Renal cortex interstitium (tissue), 11 donors: ENCODE measurements at regions not wholly inside any gene's neighbourhood (a gene's known extent, or its start where the extent isn't known, plus 50 kb on each side); places are given as distances from the start of the nearest gene placed in this dataset.
A peak's percentile ranks its signal among the peaks of the same experiment; 100 is the strongest.
"Not testable (repeated sequence)": the region's sequence is repeated elsewhere in the genome, so short reads cannot be mapped to it uniquely, and the experiment has no call there.

Experiments
- DNase-seq, 11 donors: peaks; one replicate each; pipeline ENCODE4 v3.0.0-alpha.2; 2013; ENCODE audit warnings: low read depth in 9 of 11, low spot score in 4 of 11; ENCODE audit errors: extremely low read depth in 1 of 11

DNA sequence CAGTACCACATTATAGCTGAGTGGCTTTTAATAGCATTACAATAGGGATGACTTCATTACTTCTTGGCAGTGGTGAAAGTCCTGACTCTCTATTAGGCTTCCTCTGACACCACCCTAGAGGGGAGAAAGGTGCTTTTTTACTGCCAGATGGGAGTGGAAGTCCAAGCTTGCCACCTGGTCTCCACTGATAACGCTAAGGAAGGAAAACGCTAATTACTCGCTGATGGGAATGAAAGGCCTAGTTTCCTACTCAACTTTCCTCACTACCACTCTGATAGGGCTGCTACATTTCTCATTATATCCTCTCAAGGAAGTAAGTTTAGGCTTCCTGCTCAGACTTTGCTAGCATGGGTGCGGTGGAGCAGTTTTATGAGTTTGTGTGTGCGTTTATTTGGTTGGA is 62.3 kb upstream of the PAGE3 start:
- DNase-seq: no peak

DNA sequence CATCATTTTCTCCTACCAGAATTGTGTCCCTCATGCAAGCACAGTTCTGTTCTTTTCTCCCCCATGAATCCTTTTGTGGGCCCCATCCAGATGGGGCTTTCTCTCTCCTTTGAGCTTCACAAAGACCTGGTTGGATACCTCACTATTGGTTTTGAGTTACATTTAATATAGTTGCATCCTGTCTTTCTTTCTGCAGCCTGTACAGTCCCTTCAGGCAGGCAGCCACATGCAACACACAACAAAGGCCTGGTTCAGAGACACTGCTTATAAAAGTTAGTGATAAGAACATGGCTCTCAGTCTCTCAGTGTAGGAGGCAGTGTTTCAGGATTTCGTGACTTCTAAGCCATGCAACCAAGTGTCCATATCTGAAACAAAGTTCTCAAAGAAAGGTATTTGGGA is 70.6 kb upstream of the PAGE3 start:
- DNase-seq: no peak

DNA sequence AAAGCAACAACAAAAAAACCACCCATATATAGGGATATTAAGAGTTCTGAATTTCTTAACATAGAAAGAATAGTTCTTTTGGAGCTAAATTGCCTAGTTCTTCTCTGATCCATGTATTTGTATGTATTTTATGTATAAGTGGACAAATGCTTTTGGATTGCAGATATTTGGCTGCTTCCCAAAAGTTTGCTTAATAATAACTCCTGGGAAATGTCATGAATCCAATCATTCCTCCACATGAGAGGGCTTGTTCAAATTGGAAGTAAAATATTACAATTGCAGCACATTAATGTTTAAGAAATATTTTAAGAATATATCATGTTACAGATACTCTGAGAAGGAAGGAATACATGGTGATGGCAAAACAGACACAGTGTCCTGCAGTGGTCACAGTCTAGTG is 71.5 kb upstream of the PAGE3 start:
- no peak for DNase-seq

DNA sequence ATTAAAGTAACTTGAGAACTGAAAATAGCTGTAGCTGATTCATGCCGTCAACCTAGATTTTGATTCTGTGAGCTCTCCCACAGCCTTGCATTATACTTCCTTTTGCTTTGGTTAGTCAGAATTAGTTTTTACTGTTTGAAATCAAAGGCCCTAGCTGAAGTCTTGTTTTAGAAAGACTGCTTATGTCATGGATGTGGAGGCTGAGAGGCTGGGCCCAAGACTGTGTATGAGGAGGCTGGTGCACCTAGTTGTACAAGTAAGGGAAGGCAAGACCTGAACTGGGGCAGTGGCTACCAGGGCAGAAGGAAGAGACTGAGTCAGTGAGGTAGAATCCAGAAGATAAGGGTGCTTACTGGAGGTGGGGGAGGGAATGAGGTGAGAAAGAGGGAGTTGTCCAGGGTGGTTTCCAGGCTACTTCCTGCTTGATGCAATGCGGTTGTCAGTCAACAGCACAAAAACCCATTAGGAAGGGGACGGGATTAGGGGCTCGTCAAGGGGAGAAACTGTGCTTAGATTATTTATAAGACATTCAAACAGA is 76.2 kb upstream of the PAGE3 start:
- DNase-seq: no peak

DNA sequence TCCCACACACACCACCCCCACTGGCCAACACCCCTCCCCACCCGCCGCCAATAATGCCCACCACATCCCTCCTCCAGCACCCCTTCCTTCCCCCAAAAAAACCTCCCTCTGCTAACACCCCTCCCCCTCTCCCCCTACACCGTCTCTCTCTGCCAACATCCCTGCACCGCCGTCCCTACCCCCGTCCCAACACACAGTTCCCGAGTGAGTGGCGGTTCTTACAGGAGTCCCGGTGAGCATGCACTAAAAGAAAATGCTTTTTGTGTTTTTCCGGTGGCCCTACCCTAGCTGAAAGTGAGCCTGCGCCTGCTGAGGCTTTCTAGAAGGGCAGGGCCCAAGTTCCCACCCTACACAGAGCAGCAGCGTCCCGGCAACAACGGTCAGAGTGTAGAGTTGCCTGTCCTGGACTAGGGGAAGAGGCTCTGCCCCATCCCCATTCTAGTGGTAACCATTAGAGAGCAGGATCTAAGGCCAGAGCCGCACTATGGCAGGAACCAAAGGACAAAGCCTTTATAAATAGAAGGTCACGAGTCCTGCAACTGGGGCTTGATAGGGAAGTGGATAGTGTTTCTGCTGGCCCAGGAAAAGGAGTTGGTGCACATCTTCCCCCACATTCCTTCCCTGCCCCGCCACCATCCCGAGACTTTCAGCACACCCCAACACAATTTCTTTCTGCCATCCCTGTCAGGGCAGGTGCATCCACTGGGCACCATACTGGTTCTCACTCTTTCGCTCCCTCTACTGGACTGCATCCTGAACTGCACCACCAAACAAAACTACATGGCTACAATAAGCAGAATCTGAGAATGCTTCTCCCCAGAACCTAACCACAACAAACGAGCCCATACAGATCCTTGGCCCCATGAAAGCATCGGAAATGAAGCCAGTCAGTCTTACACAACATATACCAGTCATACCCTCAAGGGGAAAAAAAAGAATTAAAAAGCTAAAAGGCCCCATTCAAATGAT is 78.1 kb upstream of the PAGE3 start:
- peak in 4 of 11 donors; percentile 9 to 26 (median 12) for DNase-seq

DNA sequence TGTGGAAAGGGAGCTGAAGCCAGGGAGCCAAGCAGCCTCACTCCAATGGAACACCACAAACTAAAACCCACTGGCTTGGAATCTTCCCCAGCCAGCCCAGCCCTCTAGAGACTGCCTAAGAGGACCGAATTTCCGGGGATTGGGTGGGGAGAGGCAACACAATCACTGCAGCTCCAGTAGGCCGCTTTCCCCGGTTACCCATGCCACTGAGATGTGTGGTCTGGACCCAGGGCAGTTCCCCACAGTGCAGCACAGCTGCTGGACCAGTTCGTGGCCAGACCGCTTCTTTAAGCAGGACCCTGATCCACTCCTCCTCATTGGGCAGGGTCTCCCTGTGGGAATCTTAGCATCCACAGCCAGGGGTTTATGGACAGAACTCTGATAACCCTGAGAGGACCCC is 91.9 kb upstream of the PAGE3 start:
- no peak for DNase-seq

DNA sequence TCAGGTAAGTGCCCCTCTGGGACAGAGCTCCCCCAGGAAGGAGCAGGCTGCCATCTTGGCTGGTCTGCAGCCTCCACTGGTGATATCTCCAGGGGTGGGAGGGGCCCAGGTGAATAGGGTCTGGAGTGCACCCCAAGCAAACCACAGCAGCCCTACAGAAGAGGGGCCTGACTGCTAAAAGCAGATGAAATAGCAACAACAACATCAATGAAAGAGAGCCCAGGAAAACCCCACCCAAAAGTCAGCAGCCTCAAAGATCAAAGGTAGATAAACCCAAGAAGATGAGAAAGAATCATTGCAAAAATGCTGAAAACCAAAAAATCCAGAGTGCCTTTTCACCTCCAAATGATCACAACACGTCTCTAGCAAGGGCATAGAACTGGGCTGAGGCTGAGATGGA is 92.5 kb upstream of the PAGE3 start:
- DNase-seq: no peak

DNA sequence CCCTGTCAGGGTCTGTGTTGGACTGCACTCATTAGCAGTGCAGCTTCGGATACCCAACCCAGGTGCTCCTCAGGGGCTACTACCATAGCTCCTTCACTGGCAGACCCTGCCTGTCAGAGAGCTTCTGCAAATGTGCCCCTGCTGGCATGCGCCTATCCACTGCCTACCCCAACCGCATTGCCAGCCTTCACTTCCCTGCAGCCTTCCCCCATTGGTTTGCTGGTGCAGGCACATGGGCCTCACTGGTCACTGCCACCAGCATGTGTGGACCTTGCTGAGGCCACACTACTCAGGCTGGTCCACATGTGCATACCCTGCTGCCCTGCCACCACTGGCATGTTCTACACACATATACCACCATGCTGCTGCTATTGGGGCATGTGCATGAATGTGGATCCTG is 72.5 kb upstream of the MAGEH1 start:
- no peak for DNase-seq

DNA sequence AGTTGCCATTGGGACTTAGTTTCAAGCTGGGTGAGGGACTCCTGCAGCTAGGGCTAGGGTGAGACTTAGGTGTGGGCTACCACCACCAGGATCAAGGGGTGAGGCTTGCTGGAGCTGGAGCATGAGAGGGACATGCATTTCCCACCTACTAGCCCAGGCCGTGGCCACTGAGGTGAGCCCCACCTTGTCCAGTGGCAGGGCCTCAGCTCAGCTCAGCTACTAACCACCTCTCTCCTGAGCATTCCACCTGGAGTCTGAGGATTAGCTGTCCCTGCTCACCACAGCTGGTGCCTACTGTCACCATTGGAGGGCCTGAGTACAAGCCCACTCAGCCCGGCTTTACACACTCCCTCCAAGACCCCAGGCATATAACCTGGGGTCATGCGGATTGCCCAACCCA is 62.6 kb upstream of the MAGEH1 start:
- DNase-seq: no peak

DNA sequence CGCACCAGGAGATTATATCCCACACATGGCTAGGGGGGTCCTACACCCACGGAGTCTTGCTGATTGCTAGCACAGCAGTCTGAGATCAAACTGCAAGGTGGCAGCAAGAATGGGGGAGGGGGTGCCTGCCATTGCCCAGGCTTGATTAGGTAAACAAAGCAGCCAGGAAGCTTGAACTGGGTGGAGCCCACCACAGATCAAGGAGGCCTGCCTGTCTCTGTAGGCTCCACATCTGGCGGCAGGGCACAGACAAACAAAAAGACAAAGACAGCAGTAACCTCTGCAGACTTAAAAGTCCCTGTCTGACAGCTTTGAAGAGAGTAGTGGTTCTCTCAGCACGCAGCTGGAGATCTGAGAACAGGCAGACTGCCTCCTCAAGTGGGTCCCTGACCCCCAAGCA is 55.1 kb upstream of the MAGEH1 start:
- DNase-seq: not testable (repeated sequence)
